OCI-LY3 (cell line): ENCODE measurements at regions not wholly inside any gene's neighbourhood (a gene's known extent, or its start where the extent isn't known, plus 50 kb on each side); places are given as distances from the start of the nearest gene placed in this dataset.

Source experiments
- CTCF ChIP-seq: fragments of 200-600, 300-600 bp; sonication (generic); IDR thresholded peaks from 2 replicates; pipeline ENCODE4 v1.5.1; 2014; ENCODE audit warnings: antibody characterized with exemption, low read length, low read depth
- EZH2phosphoT487 ChIP-seq: fragments of 200-600 bp; shearing (Covaris generic); IDR thresholded peaks from 2 replicates; pipeline ENCODE4 v1.6.1; 2018; ENCODE audit warnings: antibody characterized with exemption, mixed run types, low read depth

GRCh38 chr3:72369681-72370080 is 478.6 kb downstream of the SHQ1 start:
- no peak for TF ChIP-seq CTCF
- TF ChIP-seq EZH2phosphoT487: no peak
